PC-3 (cell line): ENCODE measurements at regions not wholly inside any gene's neighbourhood (a gene's known extent, or its start where the extent isn't known, plus 50 kb on each side); places are given as distances from the start of the nearest gene placed in this dataset.

Experiments used
- CTCF ChIP-seq: fragments of 300-600 bp; sonication (generic); conservative IDR thresholded peaks from 2 replicates; pipeline ENCODE4 v1.5.1; 2017; ENCODE audit warnings: antibody characterized with exemption, low read depth, mild to moderate bottlenecking, low read length
- EZH2 ChIP-seq: fragments of 300-600 bp; sonication (generic); IDR thresholded peaks from one replicate; pipeline ENCODE4 v1.6.1; 2017; ENCODE audit warnings: antibody characterized with exemption, mild to moderate bottlenecking, low read length; ENCODE audit not compliant: unreplicated experiment
- EZH2phosphoT487 ChIP-seq: fragments of 300-600 bp; sonication (generic); IDR thresholded peaks from 2 replicates; pipeline ENCODE4 v1.6.1; 2018; ENCODE audit warnings: mild to moderate bottlenecking, antibody characterized with exemption, low read length, borderline replicate concordance

GRCh38 chr7:23925088-23925487, 215.1 kb downstream of the STK31 start:
- no peak for TF ChIP-seq EZH2
- no peak for TF ChIP-seq CTCF
- TF ChIP-seq EZH2phosphoT487, result no peak
